ENCODE measurements at regions not wholly inside any gene's neighbourhood (a gene's known extent, or its start where the extent isn't known, plus 50 kb on each side); places are given as distances from the start of the nearest gene placed in this dataset.

DNA sequence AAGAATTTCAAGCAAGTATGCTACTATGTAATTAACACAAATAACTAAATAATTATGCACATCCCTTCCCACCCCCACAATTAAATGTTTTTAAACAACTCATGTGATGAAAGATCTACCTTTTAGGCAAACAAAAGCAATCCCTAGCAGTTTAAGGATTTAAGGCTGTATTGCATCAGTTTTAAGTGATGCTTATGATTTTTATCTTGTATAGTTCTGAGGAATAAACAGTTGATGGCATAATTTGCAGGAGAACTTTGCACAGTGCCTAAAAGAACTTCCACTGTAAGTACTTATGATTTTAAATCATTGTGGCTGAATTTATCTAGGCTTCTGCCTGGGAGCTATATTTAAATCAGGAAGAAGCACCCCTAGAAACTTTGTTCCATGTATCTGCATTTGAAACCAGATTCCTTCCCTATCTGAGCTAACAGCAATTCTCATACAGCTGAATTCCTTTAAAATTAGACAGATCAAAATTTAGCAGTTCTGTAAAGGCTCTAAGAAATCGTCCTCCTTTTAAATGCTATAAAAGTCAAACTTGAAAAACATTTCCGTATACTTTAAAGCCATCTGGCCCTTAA is 388.6 kb downstream of the BCAT1 start:
- Mint-ChIP-seq H3K4me1 (ENCODE audit: low read depth) (peaks cover 13% of the 10 kb centered on the region), H3K27me3 (ENCODE audit: low read depth) (peaks cover 60% of the 10 kb centered on the region), H3K4me3 (no peak overlapping the region), H3K27ac (no peak overlapping the region), H3K36me3 (ENCODE audit: low read depth) (no peaks in the 10 kb centered on the region), H3K9me3 (no peaks in the 10 kb centered on the region)

DNA sequence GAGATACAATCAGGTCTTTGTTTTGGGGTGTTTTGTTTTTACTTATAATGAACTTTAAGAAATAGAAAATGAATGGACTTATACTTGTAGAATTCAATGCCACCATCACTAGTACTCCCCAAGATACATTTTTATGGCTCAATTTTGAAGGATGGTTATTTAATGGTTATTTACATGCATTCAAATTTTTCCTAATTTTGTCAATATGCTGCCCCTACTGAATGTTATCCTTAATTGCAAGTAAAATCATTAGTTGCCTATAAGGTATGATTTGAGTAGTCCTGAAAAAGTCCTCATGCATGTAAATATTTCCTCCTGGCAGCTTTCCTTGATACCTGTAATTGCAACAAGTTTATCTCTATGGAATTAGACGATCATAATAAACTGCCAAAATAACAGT is 391.2 kb downstream of the BCAT1 start:
- H3K27me3 Mint-ChIP-seq (ENCODE audit: low read depth): peaks cover 37% of the 10 kb centered on the region
- H3K27ac Mint-ChIP-seq: no peak overlapping the region
- peaks cover 11% of the 10 kb centered on the region for H3K4me1 Mint-ChIP-seq (ENCODE audit: low read depth)
- H3K9me3 Mint-ChIP-seq: peaks cover 4% of the 10 kb centered on the region
- H3K4me3 Mint-ChIP-seq: no peak overlapping the region
- H3K36me3 Mint-ChIP-seq (ENCODE audit: low read depth): no peaks in the 10 kb centered on the region

DNA sequence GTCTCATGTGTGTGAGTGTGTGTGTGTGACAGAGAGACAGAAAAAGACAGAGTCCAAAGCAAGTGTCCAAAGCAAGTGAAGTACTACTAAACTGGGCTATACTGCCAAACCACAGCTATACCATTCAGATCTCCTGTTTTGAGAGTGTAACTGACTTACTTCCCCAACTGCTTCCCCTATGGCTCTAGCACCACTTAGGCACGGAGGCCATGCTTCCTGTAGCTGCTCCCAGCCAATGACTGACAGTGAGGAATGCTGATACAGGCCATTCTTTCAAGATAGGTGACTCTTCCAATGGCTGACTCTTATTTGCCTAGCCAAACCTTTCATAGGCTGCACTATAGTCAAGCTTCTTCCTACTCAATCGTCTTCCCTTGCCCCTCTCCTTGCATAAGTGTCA is 393.2 kb downstream of the BCAT1 start:
- H3K27ac Mint-ChIP-seq: no peak overlapping the region
- H3K9me3 Mint-ChIP-seq: peaks cover 4% of the 10 kb centered on the region
- no peak overlapping the region for H3K4me3 Mint-ChIP-seq
- peaks cover 4% of the 10 kb centered on the region for H3K4me1 Mint-ChIP-seq (ENCODE audit: low read depth)
- no peaks in the 10 kb centered on the region for H3K36me3 Mint-ChIP-seq (ENCODE audit: low read depth)
- H3K27me3 Mint-ChIP-seq (ENCODE audit: low read depth): peaks cover 19% of the 10 kb centered on the region

DNA sequence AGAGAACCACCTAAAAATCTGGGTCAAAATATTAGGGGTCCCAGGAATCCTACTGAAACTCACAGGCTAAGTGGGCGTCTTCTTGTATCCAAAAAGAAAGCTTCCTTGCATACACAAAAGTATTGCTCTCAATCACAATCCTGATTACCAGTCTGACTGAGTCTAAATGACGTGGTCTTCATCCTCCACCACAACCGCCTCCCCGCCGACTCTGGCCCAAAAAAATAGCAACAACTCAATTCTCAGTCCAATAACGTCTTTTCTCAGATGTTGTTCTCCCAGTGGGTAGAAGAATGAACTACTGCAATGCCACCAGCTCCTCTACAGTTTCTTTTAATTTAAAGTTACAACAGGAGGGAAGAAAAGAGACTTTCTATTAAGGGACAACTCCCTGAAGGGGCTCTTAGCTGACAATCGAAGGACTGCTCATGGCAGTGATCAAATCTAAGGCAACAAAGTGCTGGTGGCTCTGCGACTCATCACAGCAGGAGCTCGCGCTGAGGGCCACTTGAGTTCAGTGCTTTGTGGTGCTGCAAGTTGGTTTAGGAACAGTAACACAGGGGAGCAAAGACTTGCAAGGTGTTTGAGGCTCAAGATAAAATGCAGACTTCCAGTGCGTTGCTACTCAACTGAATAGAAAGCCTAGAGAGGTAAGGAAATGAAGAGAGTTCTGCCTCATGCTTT is 394.1 kb downstream of the BCAT1 start:
- Mint-ChIP-seq H3K27me3 (ENCODE audit: low read depth) (peaks cover 9% of the 10 kb centered on the region), H3K4me1 (ENCODE audit: low read depth) (peaks cover 2% of the 10 kb centered on the region), H3K27ac (no peak overlapping the region), H3K36me3 (ENCODE audit: low read depth) (no peaks in the 10 kb centered on the region), H3K9me3 (peaks cover 4% of the 10 kb centered on the region), H3K4me3 (no peak overlapping the region)

DNA sequence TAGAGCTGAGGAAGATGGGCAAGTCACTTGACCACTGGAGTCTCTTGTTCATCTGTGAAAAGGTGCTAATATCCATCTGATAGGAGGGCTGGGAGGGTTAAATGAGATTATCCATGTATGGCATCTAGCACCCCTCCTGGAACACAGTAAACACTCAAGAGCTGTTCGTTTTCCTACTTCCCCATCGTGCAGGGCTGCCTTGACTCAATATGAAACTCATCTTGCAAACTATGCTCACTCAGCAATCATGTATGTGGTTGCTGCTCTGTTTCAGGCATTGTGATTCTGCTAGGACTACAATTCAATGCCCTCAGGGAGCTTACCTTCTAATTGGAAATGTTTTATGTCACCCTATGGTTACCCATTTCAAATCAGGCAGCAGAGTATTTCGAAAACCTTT is 395.6 kb downstream of the BCAT1 start:
- Mint-ChIP-seq H3K9me3 (peaks cover 4% of the 10 kb centered on the region), H3K4me3 (no peak overlapping the region), H3K4me1 (ENCODE audit: low read depth) (no peaks in the 10 kb centered on the region), H3K27ac (no peak overlapping the region), H3K27me3 (ENCODE audit: low read depth) (no peaks in the 10 kb centered on the region), H3K36me3 (ENCODE audit: low read depth) (no peaks in the 10 kb centered on the region)

DNA sequence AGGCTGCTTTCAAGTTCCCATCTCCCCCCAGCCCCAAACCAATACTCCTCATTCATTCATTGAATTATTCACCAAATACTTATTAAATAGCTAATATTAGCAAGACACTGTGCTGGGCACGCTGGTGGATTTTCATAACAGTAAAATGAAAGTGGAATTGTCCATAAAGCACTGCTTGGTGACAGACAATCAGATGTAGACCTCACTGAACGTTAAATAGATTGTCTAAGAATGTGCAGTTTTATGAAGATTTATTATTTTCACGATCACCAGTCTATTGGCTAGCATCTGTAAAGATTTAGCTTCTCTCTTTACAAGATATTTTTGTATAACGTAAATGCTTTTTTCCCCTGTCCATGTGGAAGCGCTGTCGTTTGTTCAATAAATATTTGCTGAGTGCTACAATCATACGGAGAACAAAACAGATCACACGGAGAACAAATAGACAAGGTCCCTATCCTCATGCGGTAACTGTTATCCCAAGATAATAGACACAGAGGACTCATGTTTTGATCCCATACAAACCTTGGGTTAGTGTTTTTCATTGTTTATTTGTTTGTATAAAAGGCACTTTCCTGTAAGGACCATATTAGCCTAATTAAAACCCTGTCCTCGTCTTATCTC is 397.6 kb downstream of the BCAT1 start:
- H3K4me1 Mint-ChIP-seq (ENCODE audit: low read depth): no peaks in the 10 kb centered on the region
- H3K4me3 Mint-ChIP-seq: no peak overlapping the region
- H3K27ac Mint-ChIP-seq: no peak overlapping the region
- H3K9me3 Mint-ChIP-seq: peaks cover 4% of the 10 kb centered on the region
- H3K27me3 Mint-ChIP-seq (ENCODE audit: low read depth): no peaks in the 10 kb centered on the region
- no peaks in the 10 kb centered on the region for H3K36me3 Mint-ChIP-seq (ENCODE audit: low read depth)

DNA sequence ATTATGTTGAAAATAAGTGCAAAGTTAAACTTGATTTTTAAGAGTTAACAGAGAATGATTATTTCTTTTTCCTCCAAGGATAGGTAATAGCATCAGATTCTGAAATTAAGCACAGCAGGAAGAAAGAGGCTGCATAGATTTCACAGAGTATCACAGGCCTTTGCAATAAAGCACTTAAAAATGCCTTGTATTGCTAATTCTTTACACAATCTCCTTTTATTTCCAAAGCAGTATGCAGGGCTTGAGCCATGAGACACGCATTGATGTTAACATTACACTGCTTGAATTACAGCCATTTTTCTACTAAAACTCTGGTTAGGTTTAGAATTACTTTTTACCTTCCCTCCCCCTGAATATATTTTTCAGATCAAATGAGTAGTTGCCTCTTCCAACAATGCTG is 398.3 kb downstream of the BCAT1 start:
- Mint-ChIP-seq H3K27me3 (ENCODE audit: low read depth) (no peaks in the 10 kb centered on the region), H3K9me3 (peaks cover 4% of the 10 kb centered on the region), H3K4me1 (ENCODE audit: low read depth) (no peaks in the 10 kb centered on the region), H3K36me3 (ENCODE audit: low read depth) (no peaks in the 10 kb centered on the region), H3K4me3 (no peak overlapping the region), H3K27ac (no peak overlapping the region)

DNA sequence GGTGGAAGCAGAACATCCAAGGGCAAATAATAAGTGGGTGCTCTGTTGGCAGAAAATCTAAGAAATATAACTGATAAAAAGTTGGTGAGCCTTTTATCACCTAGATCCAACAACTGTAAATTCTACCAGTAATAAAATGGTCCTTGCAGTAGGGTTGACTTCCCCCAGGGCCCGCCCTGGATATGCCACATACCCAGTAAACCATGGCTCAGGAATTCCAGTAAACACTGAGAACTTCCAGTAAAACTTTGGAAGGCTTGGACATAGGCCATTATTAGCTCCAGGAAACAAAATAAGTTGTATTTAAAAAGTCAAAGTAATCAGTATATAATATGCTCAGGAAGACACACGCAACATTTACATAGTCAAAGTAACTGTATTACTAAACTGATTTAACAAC is 402.2 kb downstream of the BCAT1 start:
- no peaks in the 10 kb centered on the region for H3K4me1 Mint-ChIP-seq (ENCODE audit: low read depth)
- no peak overlapping the region for H3K4me3 Mint-ChIP-seq
- H3K27ac Mint-ChIP-seq: no peak overlapping the region
- H3K9me3 Mint-ChIP-seq: no peaks in the 10 kb centered on the region
- H3K36me3 Mint-ChIP-seq (ENCODE audit: low read depth): no peaks in the 10 kb centered on the region
- no peaks in the 10 kb centered on the region for H3K27me3 Mint-ChIP-seq (ENCODE audit: low read depth)

DNA sequence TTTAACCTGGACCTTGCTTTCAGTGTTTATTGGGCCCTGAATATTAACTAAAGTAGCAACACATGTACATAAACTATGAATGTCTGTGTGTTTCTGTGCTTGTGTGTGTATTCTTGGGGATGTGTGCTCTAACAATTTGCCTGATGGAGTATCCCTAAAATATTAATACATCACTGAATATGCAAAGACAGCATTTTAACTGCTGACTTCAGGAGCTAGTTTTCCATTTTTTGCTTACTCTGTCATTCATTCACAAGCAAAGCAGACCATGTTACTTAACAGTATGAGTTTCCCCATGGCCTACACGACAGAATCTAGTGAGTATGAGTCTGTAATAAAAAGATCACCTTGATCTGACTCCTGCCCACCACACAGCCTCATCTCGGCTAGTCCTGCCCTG is 402.8 kb downstream of the BCAT1 start:
- no peaks in the 10 kb centered on the region for H3K4me1 Mint-ChIP-seq (ENCODE audit: low read depth)
- no peak overlapping the region for H3K27ac Mint-ChIP-seq
- H3K36me3 Mint-ChIP-seq (ENCODE audit: low read depth): no peaks in the 10 kb centered on the region
- H3K4me3 Mint-ChIP-seq: no peak overlapping the region
- H3K27me3 Mint-ChIP-seq (ENCODE audit: low read depth): no peaks in the 10 kb centered on the region
- H3K9me3 Mint-ChIP-seq: no peaks in the 10 kb centered on the region

DNA sequence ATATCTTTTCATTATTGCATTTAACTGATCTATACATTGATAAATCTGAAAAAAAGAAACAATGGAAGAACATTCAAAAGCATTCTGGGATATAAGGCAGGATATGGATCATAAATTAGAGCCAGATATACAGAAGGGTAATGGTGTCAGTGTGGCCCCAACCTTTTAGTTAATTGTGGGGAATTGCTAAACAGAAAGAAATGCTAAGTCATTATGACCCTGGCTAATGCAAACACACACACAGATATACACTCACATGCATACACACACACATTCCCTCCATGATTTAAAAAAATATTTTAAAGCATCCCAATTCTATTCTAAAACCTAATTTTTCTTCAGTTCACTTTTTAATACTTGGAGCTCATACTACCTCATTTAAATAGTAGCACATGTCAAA is 404.5 kb downstream of the BCAT1 start:
- H3K27ac Mint-ChIP-seq: no peak overlapping the region
- H3K27me3 Mint-ChIP-seq (ENCODE audit: low read depth): no peaks in the 10 kb centered on the region
- H3K4me3 Mint-ChIP-seq: no peak overlapping the region
- no peaks in the 10 kb centered on the region for H3K4me1 Mint-ChIP-seq (ENCODE audit: low read depth)
- H3K9me3 Mint-ChIP-seq: no peaks in the 10 kb centered on the region
- H3K36me3 Mint-ChIP-seq (ENCODE audit: low read depth): no peaks in the 10 kb centered on the region

DNA sequence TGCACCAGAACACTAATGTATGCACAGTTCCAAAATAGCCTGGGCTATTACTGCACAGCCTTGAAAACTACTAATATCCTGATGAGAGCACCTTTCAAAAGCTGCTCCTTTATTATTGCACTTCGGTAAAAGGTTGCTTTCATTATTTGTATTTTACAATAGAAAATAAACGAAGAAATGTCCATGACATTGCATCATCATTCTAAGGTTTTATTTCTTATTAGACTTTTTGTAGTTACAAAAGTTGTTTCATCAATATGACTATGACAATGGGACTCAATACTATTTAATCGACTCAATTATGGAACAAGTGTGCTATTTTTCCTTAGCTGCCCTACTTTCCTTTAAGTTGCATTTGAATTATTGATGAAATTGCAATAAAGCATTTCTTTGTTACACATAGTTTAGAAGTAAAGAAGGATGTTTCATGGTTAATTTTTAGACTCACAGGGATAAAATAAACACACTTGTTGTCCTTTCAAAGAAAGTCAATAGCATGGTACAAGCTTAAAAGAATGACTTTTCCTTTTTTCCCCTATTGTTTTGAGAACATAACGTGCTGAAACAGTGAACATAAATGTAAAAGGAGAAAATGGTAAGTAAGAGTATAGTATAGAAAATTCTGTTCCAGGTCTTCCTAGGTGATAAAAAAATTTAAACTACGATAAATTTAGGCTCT is 407.6 kb downstream of the BCAT1 start:
- H3K4me3 Mint-ChIP-seq: no peak overlapping the region
- H3K36me3 Mint-ChIP-seq (ENCODE audit: low read depth): no peaks in the 10 kb centered on the region
- H3K4me1 Mint-ChIP-seq (ENCODE audit: low read depth): no peaks in the 10 kb centered on the region
- H3K9me3 Mint-ChIP-seq: no peaks in the 10 kb centered on the region
- no peak overlapping the region for H3K27ac Mint-ChIP-seq
- no peaks in the 10 kb centered on the region for H3K27me3 Mint-ChIP-seq (ENCODE audit: low read depth)

DNA sequence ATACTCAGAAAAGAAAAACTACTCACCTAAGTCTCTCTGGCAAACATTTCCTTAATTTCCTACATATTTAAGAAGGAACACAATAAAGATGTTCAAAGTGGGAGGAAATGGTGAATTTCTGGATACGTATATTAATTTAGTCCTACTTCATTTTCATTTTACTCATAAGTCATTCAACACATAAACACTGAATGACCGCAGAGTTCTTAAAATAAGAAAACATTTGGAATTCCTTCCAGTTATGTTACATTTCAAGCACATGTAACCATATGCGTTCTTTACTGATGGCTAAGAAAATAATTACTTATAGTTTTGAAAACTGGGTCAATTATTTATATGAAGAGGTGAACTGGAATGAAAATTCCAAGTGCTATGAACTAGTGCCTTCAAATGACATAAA is 409.3 kb downstream of the BCAT1 start:
- Mint-ChIP-seq H3K4me3 (no peak overlapping the region), H3K36me3 (ENCODE audit: low read depth) (no peaks in the 10 kb centered on the region), H3K4me1 (ENCODE audit: low read depth) (no peaks in the 10 kb centered on the region), H3K27me3 (ENCODE audit: low read depth) (no peaks in the 10 kb centered on the region), H3K27ac (no peak overlapping the region), H3K9me3 (no peaks in the 10 kb centered on the region)

DNA sequence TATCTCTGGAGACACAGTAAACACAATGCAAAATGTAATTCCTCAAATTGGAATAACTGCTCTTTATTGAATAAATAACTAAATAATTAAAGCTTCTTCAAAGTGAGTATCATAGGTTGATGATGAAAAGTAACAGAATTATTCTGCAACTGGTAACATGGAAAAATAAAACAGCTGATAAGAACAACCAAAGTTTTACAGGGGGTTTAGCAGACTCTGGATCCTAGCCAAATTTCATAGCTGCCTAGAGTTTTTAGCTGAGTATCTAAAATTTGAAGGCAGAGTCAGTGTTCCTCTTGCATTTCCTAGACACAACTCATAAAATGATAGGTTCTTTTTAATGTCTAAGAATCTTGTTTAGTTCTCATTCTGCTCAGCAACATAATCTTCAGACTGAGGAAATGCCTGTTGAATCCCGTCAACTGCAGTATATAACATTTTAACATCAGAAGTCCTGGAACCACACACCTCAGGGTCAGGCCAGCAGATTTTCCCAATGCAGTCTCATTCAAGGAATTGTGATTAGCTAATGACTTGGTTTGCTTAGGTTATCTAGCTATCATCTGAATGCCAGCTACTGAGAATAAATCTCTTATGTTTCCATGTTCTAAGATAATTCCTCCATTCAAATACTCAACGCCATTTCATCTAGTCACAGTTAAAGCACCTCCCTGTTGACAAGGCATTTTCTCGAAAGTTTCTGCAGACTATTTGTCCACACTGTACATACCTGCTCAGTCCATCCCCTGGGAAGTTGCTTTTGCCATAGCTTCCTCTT is 411.6 kb downstream of the BCAT1 start:
- Mint-ChIP-seq H3K4me3 (no peak overlapping the region), H3K9me3 (no peaks in the 10 kb centered on the region), H3K27me3 (ENCODE audit: low read depth) (no peaks in the 10 kb centered on the region), H3K27ac (no peak overlapping the region), H3K36me3 (ENCODE audit: low read depth) (no peaks in the 10 kb centered on the region), H3K4me1 (ENCODE audit: low read depth) (no peaks in the 10 kb centered on the region)

DNA sequence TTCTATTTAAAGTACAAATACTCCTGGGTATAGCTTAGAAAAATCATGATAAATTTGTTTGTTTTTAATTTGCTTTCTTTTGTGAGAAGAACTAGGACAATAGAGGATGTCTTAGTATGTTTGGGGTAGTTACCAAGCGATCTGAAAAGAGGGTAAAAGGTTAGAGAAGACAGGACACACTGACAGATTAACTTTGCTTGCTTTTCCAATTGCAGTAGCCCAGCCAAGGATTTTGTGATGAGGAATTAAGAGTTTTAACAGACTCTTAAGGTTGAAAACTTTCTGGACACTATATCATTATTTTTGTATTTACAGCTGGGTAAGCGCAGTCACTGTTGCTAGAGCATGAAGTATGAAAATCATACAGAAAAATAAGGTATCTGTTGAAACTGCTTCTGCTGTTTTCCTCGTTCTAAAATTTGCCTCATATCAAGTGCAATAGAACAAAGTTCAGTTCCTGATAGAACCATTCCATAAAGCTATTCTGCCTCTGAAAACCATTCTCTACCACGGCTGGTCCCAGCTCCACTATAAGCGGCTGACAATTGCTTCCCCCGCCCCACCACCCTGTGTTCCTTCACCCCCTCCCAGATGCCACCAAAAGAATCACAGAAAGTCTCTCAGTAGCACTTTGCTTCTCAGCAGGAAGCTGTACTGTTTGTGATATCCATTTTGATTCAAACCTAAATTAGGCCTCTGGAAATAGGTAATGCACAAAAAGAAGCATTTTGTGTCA is 413.4 kb downstream of the BCAT1 start:
- Mint-ChIP-seq H3K4me3 (no peak overlapping the region), H3K9me3 (no peaks in the 10 kb centered on the region), H3K4me1 (ENCODE audit: low read depth) (no peaks in the 10 kb centered on the region), H3K36me3 (ENCODE audit: low read depth) (no peaks in the 10 kb centered on the region), H3K27ac (no peak overlapping the region), H3K27me3 (ENCODE audit: low read depth) (no peaks in the 10 kb centered on the region)
